ENCODE measurements at regions not wholly inside any gene's neighbourhood (a gene's known extent, or its start where the extent isn't known, plus 50 kb on each side); places are given as distances from the start of the nearest gene placed in this dataset.
A peak's percentile ranks its signal among the peaks of the same experiment; 100 is the strongest.

DNA sequence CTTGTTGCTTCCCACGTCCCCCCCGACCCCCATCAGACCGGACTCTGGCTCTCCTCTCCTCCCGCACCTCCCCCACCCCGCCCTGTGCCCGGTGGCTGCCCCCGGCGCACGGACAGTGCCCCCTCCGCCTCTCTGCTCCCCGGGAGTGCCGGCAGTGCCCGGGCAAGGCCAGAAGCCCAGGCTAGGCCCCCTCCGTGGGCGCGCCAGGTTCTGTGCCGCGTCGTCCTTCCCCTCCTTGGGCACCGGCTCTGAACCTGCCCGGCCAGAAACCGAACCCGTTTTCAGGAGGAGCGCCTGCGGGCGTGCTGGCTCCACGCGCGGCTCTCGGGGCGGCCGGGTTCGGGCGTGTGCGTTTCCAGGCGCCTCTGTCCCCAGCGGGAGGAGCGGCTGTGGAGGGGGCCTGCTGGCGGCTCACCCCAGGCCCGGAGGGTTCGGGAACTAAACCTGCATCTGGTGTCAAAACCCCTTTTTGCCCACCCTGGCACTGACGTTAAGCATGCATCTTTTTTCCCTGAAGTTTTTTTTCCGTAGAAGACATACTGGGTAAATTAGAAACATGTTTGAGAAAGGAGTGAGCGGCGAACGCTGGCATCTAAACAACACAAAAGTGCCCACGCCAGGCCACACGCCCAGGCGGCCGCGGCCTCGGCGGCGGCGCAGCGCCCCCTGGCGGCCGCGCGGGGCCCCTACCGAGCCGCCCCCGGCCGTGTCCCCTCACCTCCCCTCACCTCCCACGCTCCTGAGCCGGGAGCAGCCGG, 123.9 kb upstream of the SLC1A4 start:
- under 1% methylated on average over 30 of the region's 67 CpGs for WGBS (ENCODE audit: low lambda C conversion rate)
- H3K36me3 ChIP-seq (replicated peaks in 1 of 2; ENCODE audit: control insufficient read depth in 1 of 2, insufficient read depth in 2 of 2, low read length in 1 of 2) = no peaks in the 10 kb centered on the region
- H3K79me2 ChIP-seq (ENCODE audit: insufficient read depth) = no peaks in the 10 kb centered on the region
- CTCF ChIA-PET = interaction anchor here (0.6 to 2.1 kb wide), 12 partner anchors 8 to 342 kb away, joined by 3 to 15 read pairs (median 4); partner anchors contain the start of gene SERTAD2
- peaks cover 0 to 8% of the 10 kb centered on the region in 2 experiments; a peak in 1 of 4 replicates for H3K4me1 ChIP-seq (ENCODE audit: control insufficient read depth in 1 of 2, insufficient read depth in 2 of 2, low read depth in 1 of 2, low read length in 1 of 2)
- H3K4me3 ChIP-seq (ENCODE audit: low read depth in 2 of 2, low read length in 1 of 2) = peak overlapping the region; percentile 52 to 63
- H3K27ac ChIP-seq (ENCODE audit: low read depth in 2 of 2, low read length in 1 of 2) = peak overlapping the region; percentile 86 to 89
- H3K9ac ChIP-seq = peak overlapping the region; percentile 80
- peak overlapping the region; percentile 84 for H3K4me2 ChIP-seq
- no peaks in the 10 kb centered on the region for H3F3A ChIP-seq (replicated peaks; ENCODE audit: insufficient read depth)
- no peaks in the 10 kb centered on the region for H4K20me1 ChIP-seq (ENCODE audit: insufficient read depth)
- DNase-seq = peak; percentile 95
- TF ChIP-seq, protein P1, sequence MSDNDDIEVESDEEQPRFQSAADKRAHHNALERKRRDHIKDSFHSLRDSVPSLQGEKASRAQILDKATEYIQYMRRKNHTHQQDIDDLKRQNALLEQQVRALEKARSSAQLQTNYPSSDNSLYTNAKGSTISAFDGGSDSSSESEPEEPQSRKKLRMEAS (IDR thresholded peaks at IDR 0.05; ENCODE audit: low read depth) = peak; percentile 39; the same call in 1 of the 2 replicates
- TF ChIP-seq NRF1 (IDR thresholded peaks at IDR 0.05; ENCODE audit: low read depth, low read length) = no peak; the same call in 1 of the 2 replicates
- peak; percentile 83 for TF ChIP-seq MXI1 (IDR thresholded peaks at IDR 0.05; ENCODE audit: low read depth, low read length)
- TF ChIP-seq YY1 (IDR thresholded peaks at IDR 0.05; ENCODE audit: low read depth) = no peak
- 0 out of 2 replicates have a peak, but pooled peaks have one; percentile 13 for TF ChIP-seq TAF1 (IDR thresholded peaks at IDR 0.05; ENCODE audit: borderline replicate concordance, low read depth, low read length)
- TF ChIP-seq, protein P2, sequence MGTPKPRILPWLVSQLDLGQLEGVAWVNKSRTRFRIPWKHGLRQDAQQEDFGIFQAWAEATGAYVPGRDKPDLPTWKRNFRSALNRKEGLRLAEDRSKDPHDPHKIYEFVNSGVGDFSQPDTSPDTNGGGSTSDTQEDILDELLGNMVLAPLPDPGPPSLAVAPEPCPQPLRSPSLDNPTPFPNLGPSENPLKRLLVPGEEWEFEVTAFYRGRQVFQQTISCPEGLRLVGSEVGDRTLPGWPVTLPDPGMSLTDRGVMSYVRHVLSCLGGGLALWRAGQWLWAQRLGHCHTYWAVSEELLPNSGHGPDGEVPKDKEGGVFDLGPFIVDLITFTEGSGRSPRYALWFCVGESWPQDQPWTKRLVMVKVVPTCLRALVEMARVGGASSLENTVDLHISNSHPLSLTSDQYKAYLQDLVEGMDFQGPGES (IDR thresholded peaks at IDR 0.05; ENCODE audit: low read depth, low read length) = no peak
- TF ChIP-seq TCF12 (IDR thresholded peaks at IDR 0.05) = peak; percentile 61; the same call in 1 of the 2 replicates
- TF ChIP-seq EZH2phosphoT487 (IDR thresholded peaks at IDR 0.05; ENCODE audit: borderline replicate concordance, low read depth) = no peak
- TF ChIP-seq, protein P3, sequence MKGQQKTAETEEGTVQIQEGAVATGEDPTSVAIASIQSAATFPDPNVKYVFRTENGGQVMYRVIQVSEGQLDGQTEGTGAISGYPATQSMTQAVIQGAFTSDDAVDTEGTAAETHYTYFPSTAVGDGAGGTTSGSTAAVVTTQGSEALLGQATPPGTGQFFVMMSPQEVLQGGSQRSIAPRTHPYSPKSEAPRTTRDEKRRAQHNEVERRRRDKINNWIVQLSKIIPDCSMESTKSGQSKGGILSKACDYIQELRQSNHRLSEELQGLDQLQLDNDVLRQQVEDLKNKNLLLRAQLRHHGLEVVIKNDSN (IDR thresholded peaks at IDR 0.05; ENCODE audit: borderline replicate concordance, low read depth) = no peak
- no peak for TF ChIP-seq JUND (IDR thresholded peaks at IDR 0.05)
- TF ChIP-seq, protein P4, sequence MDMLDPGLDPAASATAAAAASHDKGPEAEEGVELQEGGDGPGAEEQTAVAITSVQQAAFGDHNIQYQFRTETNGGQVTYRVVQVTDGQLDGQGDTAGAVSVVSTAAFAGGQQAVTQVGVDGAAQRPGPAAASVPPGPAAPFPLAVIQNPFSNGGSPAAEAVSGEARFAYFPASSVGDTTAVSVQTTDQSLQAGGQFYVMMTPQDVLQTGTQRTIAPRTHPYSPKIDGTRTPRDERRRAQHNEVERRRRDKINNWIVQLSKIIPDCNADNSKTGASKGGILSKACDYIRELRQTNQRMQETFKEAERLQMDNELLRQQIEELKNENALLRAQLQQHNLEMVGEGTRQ (IDR thresholded peaks at IDR 0.05; ENCODE audit: borderline replicate concordance, low read depth, low read length) = no peak
- peak in 1 of 2 experiments; percentile 27; a peak in 3 of 4 replicates for TF ChIP-seq EP300 (IDR thresholded peaks at IDR 0.05; ENCODE audit: borderline replicate concordance in 1 of 2, low read depth in 1 of 2, low read length in 1 of 2)
- TF ChIP-seq SMC3 (IDR thresholded peaks at IDR 0.05; ENCODE audit: low read depth, low read length) = peak; percentile 97
- TF ChIP-seq TEAD4 (IDR thresholded peaks at IDR 0.05; ENCODE audit: borderline replicate concordance, insufficient read depth) = no peak
- TF ChIP-seq CHD2 (IDR thresholded peaks at IDR 0.05; ENCODE audit: low read length, partially characterized antibody) = no peak
- no peak; the same call in 1 of the 2 replicates for TF ChIP-seq RFX5 (IDR thresholded peaks at IDR 0.05; ENCODE audit: low read length)
- TF ChIP-seq, protein P5, sequence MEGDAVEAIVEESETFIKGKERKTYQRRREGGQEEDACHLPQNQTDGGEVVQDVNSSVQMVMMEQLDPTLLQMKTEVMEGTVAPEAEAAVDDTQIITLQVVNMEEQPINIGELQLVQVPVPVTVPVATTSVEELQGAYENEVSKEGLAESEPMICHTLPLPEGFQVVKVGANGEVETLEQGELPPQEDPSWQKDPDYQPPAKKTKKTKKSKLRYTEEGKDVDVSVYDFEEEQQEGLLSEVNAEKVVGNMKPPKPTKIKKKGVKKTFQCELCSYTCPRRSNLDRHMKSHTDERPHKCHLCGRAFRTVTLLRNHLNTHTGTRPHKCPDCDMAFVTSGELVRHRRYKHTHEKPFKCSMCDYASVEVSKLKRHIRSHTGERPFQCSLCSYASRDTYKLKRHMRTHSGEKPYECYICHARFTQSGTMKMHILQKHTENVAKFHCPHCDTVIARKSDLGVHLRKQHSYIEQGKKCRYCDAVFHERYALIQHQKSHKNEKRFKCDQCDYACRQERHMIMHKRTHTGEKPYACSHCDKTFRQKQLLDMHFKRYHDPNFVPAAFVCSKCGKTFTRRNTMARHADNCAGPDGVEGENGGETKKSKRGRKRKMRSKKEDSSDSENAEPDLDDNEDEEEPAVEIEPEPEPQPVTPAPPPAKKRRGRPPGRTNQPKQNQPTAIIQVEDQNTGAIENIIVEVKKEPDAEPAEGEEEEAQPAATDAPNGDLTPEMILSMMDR (IDR thresholded peaks at IDR 0.05) = peak; percentile 56; the same call in 1 of the 2 replicates
- no peak for TF ChIP-seq GABPA (IDR thresholded peaks at IDR 0.05; ENCODE audit: low read depth)
- TF ChIP-seq RAD21 (IDR thresholded peaks at IDR 0.05; ENCODE audit: low read length) = peak; percentile 76
- POLR2A ChIA-PET = interaction anchor here (1.0 to 1.1 kb wide), 3 partner anchors 97 to 219 kb away, joined by 3 to 10 read pairs (median 3); partner anchors contain the start of gene SERTAD2
- no peaks in the 10 kb centered on the region for H3K27me3 ChIP-seq (ENCODE audit: insufficient read depth)
- peak overlapping the region; percentile 98 for H2AFZ ChIP-seq (ENCODE audit: low read depth)
- H3K9me2 ChIP-seq = no peaks in the 10 kb centered on the region
- H3K9me3 ChIP-seq = no peaks in the 10 kb centered on the region
